SU-DHL-6 (cell line): ENCODE measurements at regions not wholly inside any gene's neighbourhood (a gene's known extent, or its start where the extent isn't known, plus 50 kb on each side); places are given as distances from the start of the nearest gene placed in this dataset.

Experiments used
- EZH2phosphoT487 ChIP-seq: fragments of 200-600 bp; sonication (generic), shearing (Covaris generic); conservative IDR thresholded peaks from 2 replicates; pipeline ENCODE4 v1.6.1; 2018; ENCODE audit warnings: mild to moderate bottlenecking, antibody characterized with exemption, low read length, moderate library complexity, mixed read lengths
- TF ChIP-seq, protein P1 (sequence below): fragments of 200-600 bp; sonication (generic); IDR thresholded peaks from one replicate; pipeline ENCODE4 v1.5.1; 2017; ENCODE audit warnings: antibody characterized with exemption, mild to moderate bottlenecking, low read length, moderate library complexity; ENCODE audit not compliant: insufficient read depth, poor library complexity, severe bottlenecking

DNA sequence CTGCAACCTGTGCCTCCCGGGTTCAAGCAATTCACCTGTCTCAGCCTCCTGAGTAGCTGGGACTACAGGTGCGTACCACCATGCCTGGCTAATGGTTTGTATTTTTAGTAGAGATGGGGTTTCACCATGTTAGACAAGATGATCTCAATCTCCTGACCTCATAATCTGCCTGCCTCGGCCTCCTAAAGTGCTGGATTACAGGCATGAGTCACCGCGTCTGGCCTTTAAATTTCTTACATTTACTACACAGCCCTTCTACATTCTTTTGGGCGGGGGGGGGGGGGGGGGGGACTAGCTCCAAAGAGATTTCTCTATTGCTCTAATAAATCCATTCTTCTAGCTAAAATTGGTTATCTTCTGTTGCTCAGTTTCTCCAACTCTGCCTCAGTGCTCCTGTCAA, 964.9 kb upstream of the ACVR2A start:
- TF ChIP-seq, protein P1, sequence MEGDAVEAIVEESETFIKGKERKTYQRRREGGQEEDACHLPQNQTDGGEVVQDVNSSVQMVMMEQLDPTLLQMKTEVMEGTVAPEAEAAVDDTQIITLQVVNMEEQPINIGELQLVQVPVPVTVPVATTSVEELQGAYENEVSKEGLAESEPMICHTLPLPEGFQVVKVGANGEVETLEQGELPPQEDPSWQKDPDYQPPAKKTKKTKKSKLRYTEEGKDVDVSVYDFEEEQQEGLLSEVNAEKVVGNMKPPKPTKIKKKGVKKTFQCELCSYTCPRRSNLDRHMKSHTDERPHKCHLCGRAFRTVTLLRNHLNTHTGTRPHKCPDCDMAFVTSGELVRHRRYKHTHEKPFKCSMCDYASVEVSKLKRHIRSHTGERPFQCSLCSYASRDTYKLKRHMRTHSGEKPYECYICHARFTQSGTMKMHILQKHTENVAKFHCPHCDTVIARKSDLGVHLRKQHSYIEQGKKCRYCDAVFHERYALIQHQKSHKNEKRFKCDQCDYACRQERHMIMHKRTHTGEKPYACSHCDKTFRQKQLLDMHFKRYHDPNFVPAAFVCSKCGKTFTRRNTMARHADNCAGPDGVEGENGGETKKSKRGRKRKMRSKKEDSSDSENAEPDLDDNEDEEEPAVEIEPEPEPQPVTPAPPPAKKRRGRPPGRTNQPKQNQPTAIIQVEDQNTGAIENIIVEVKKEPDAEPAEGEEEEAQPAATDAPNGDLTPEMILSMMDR, result no peak
- TF ChIP-seq EZH2phosphoT487, result no peak
